ENCODE measurements at regions not wholly inside any gene's neighbourhood (a gene's known extent, or its start where the extent isn't known, plus 50 kb on each side); places are given as distances from the start of the nearest gene placed in this dataset.

DNA sequence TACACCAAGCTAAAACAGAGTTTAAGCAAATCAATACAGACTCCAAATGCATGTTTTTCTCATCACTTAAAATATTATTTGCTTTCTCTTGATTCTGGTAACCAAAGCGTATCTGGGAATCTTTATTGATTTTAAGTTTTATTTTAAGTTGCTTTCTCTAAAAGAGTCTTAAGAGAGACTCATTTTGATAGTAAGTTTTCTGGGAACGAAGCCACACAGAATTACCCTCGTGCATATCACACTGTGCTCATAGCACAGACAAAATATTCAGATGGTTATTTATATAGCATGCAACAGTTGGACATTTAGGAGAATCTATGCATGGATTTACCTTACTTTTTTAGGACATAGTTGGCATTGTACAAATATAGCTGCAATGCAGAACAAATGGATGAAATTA lies 597.5 kb upstream of the NRXN1 start:
- FAIRE-seq (no peak), DNase-seq (ENCODE audit: insufficient read length, low spot score) (no peak)
- no peak for TF ChIP-seq TAF1 (IDR thresholded peaks at IDR 0.05; ENCODE audit: low read depth, low read length)
- TF ChIP-seq POLR2AphosphoS5 (IDR thresholded peaks at IDR 0.05; ENCODE audit: low read depth, low read length): no peak
- no peak for TF ChIP-seq SPI1 (IDR thresholded peaks at IDR 0.05; ENCODE audit: low read depth, low read length)
- TF ChIP-seq POLR2A (IDR thresholded peaks at IDR 0.05; ENCODE audit: low read depth, low read length): no peak
- TF ChIP-seq PAX5 (IDR thresholded peaks at IDR 0.05; ENCODE audit: insufficient read depth, low read length, severe bottlenecking): no peak
- no peak for TF ChIP-seq POU2F2 (IDR thresholded peaks at IDR 0.05; ENCODE audit: low read depth, low read length)

- FAIRE-seq (no peak), DNase-seq (ENCODE audit: insufficient read length, low spot score) (no peak)
- no peak for TF ChIP-seq POLR2A (IDR thresholded peaks at IDR 0.05; ENCODE audit: low read depth, low read length)
- no peak for TF ChIP-seq TAF1 (IDR thresholded peaks at IDR 0.05; ENCODE audit: low read depth, low read length)
- no peak for TF ChIP-seq POU2F2 (IDR thresholded peaks at IDR 0.05; ENCODE audit: low read depth, low read length)
- TF ChIP-seq POLR2AphosphoS5 (IDR thresholded peaks at IDR 0.05; ENCODE audit: low read depth, low read length): no peak
- TF ChIP-seq PAX5 (IDR thresholded peaks at IDR 0.05; ENCODE audit: insufficient read depth, low read length, severe bottlenecking): no peak
- no peak for TF ChIP-seq SPI1 (IDR thresholded peaks at IDR 0.05; ENCODE audit: low read depth, low read length)
Observed at GRCh38 chr2:51628917-51629316, 597.0 kb upstream of the NRXN1 start.

DNA sequence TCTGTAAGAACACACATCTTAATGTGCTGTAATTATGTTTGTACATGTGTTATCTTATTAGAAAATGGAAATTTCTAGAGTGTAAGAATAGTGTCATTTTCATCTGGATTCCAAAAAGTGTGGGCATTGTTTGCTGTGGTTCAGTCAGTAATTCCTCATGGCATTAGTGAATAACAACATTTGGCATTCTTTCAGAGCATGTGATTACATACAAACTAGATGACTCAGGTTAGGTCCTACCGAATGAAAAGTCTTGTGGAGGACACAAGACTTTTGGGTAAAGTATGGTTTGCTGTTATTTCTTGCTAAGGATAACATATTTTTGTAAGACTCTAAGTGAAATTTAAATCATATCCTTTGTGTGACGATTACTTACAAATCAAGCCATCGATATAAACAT lies 593.1 kb upstream of the NRXN1 start:
- no peak for DNase-seq (ENCODE audit: insufficient read length, low spot score)
- FAIRE-seq: no peak
- no peak for TF ChIP-seq POU2F2 (IDR thresholded peaks at IDR 0.05; ENCODE audit: low read depth, low read length)
- TF ChIP-seq SPI1 (IDR thresholded peaks at IDR 0.05; ENCODE audit: low read depth, low read length): no peak
- TF ChIP-seq POLR2A (IDR thresholded peaks at IDR 0.05; ENCODE audit: low read depth, low read length): no peak
- no peak for TF ChIP-seq PAX5 (IDR thresholded peaks at IDR 0.05; ENCODE audit: insufficient read depth, low read length, severe bottlenecking)
- TF ChIP-seq TAF1 (IDR thresholded peaks at IDR 0.05; ENCODE audit: low read depth, low read length): no peak
- no peak for TF ChIP-seq POLR2AphosphoS5 (IDR thresholded peaks at IDR 0.05; ENCODE audit: low read depth, low read length)

GRCh38 chr2:51620796-51621195 lies 588.9 kb upstream of the NRXN1 start:
- FAIRE-seq (no peak), DNase-seq (ENCODE audit: insufficient read length, low spot score) (no peak)
- no peak for TF ChIP-seq SPI1 (IDR thresholded peaks at IDR 0.05; ENCODE audit: low read depth, low read length)
- no peak for TF ChIP-seq PAX5 (IDR thresholded peaks at IDR 0.05; ENCODE audit: insufficient read depth, low read length, severe bottlenecking)
- TF ChIP-seq POLR2A (IDR thresholded peaks at IDR 0.05; ENCODE audit: low read depth, low read length): no peak
- TF ChIP-seq POLR2AphosphoS5 (IDR thresholded peaks at IDR 0.05; ENCODE audit: low read depth, low read length): no peak
- TF ChIP-seq POU2F2 (IDR thresholded peaks at IDR 0.05; ENCODE audit: low read depth, low read length): no peak
- no peak for TF ChIP-seq TAF1 (IDR thresholded peaks at IDR 0.05; ENCODE audit: low read depth, low read length)

- FAIRE-seq: no peak
- no peak for TF ChIP-seq PAX5 (IDR thresholded peaks at IDR 0.05; ENCODE audit: insufficient read depth, low read length, severe bottlenecking)
- TF ChIP-seq POU2F2 (IDR thresholded peaks at IDR 0.05; ENCODE audit: low read depth, low read length): no peak
- no peak for TF ChIP-seq POLR2A (IDR thresholded peaks at IDR 0.05; ENCODE audit: low read depth, low read length)
- TF ChIP-seq POLR2AphosphoS5 (IDR thresholded peaks at IDR 0.05; ENCODE audit: low read depth, low read length): no peak
- no peak for TF ChIP-seq SPI1 (IDR thresholded peaks at IDR 0.05; ENCODE audit: low read depth, low read length)
- TF ChIP-seq TAF1 (IDR thresholded peaks at IDR 0.05; ENCODE audit: low read depth, low read length): no peak
- DNase-seq (ENCODE audit: insufficient read length, low spot score): no peak
Observed at GRCh38 chr2:51619961-51620360, 588.0 kb upstream of the NRXN1 start.

DNA sequence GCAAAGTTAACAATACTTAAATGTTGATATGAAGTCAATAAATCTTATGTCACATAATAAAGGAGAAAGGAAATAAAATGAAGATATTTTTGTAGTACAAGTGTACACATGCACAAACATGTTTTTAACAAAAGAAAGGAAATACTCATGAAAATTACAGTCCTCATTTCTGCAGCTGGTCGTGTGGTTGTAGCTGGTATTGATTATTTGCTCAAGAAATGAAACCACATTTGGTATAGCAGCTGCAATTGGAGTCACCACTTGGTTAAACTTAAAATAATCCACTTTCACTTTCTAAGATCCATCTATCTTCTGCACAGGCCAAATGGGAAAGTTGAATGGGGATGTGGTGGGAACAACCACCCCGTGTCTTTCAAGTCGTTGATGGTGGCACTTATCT lies 580.5 kb upstream of the NRXN1 start:
- FAIRE-seq (no peak), DNase-seq (ENCODE audit: insufficient read length, low spot score) (no peak)
- TF ChIP-seq POLR2AphosphoS5 (IDR thresholded peaks at IDR 0.05; ENCODE audit: low read depth, low read length) (no peak), SPI1 (IDR thresholded peaks at IDR 0.05; ENCODE audit: low read depth, low read length) (no peak), TAF1 (IDR thresholded peaks at IDR 0.05; ENCODE audit: low read depth, low read length) (no peak), PAX5 (IDR thresholded peaks at IDR 0.05; ENCODE audit: insufficient read depth, low read length, severe bottlenecking) (no peak), POLR2A (IDR thresholded peaks at IDR 0.05; ENCODE audit: low read depth, low read length) (no peak), POU2F2 (IDR thresholded peaks at IDR 0.05; ENCODE audit: low read depth, low read length) (no peak)

GRCh38 chr2:51601706-51602105 lies 569.8 kb upstream of the NRXN1 start:
- FAIRE-seq (no peak), DNase-seq (ENCODE audit: insufficient read length, low spot score) (no peak)
- no peak for TF ChIP-seq POU2F2 (IDR thresholded peaks at IDR 0.05; ENCODE audit: low read depth, low read length)
- TF ChIP-seq SPI1 (IDR thresholded peaks at IDR 0.05; ENCODE audit: low read depth, low read length): no peak
- TF ChIP-seq POLR2AphosphoS5 (IDR thresholded peaks at IDR 0.05; ENCODE audit: low read depth, low read length): no peak
- no peak for TF ChIP-seq POLR2A (IDR thresholded peaks at IDR 0.05; ENCODE audit: low read depth, low read length)
- TF ChIP-seq PAX5 (IDR thresholded peaks at IDR 0.05; ENCODE audit: insufficient read depth, low read length, severe bottlenecking): no peak
- no peak for TF ChIP-seq TAF1 (IDR thresholded peaks at IDR 0.05; ENCODE audit: low read depth, low read length)

- FAIRE-seq (no peak), DNase-seq (ENCODE audit: insufficient read length, low spot score) (no peak)
- TF ChIP-seq PAX5 (IDR thresholded peaks at IDR 0.05; ENCODE audit: insufficient read depth, low read length, severe bottlenecking) (no peak), SPI1 (IDR thresholded peaks at IDR 0.05; ENCODE audit: low read depth, low read length) (no peak), TAF1 (IDR thresholded peaks at IDR 0.05; ENCODE audit: low read depth, low read length) (no peak), POU2F2 (IDR thresholded peaks at IDR 0.05; ENCODE audit: low read depth, low read length) (no peak), POLR2AphosphoS5 (IDR thresholded peaks at IDR 0.05; ENCODE audit: low read depth, low read length) (no peak), POLR2A (IDR thresholded peaks at IDR 0.05; ENCODE audit: low read depth, low read length) (no peak)
Observed at GRCh38 chr2:51597086-51597485, 565.2 kb upstream of the NRXN1 start.

- no peak for FAIRE-seq
- DNase-seq (ENCODE audit: insufficient read length, low spot score): no peak
- no peak for TF ChIP-seq PAX5 (IDR thresholded peaks at IDR 0.05; ENCODE audit: insufficient read depth, low read length, severe bottlenecking)
- TF ChIP-seq POLR2AphosphoS5 (IDR thresholded peaks at IDR 0.05; ENCODE audit: low read depth, low read length): no peak
- TF ChIP-seq POLR2A (IDR thresholded peaks at IDR 0.05; ENCODE audit: low read depth, low read length): no peak
- TF ChIP-seq SPI1 (IDR thresholded peaks at IDR 0.05; ENCODE audit: low read depth, low read length): no peak
- TF ChIP-seq POU2F2 (IDR thresholded peaks at IDR 0.05; ENCODE audit: low read depth, low read length): no peak
- no peak for TF ChIP-seq TAF1 (IDR thresholded peaks at IDR 0.05; ENCODE audit: low read depth, low read length)
Observed at GRCh38 chr2:51595836-51596235, 563.9 kb upstream of the NRXN1 start.

Data from GM12891 (cell line).